ENCODE measurements at regions not wholly inside any gene's neighbourhood (a gene's known extent, or its start where the extent isn't known, plus 50 kb on each side); places are given as distances from the start of the nearest gene placed in this dataset. TPM values are rescaled to one million over a fixed set of nuclear protein-coding genes. Genes with fewer than 3 reads are reported as not detected.

DNA sequence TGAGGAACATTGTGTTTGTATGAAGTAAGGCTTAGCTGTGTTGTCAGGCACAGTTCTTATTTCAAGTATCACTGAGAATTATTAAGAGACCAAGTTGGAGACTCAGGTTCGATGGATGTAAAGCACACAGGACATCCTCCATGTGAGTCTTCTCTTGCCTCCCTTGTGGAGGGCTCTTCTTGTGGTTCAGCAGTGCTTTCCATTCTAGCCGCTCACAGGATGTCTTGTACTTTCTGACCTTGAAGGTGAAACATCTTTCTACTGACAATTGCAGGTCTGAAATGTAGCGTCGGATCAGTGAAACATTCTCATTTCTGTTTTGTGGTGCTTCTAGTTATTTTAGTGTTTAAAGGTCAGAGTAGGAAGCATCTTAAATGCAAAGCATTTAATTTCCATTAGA lies 154.6 kb downstream of the HIPK3 start:
- DNase-seq (ENCODE audit: extremely low spot score): no peak
- Histone ChIP-seq H3K27ac (ENCODE audit: low read depth) (no peak overlapping the region), H3K4me3 (ENCODE audit: low read depth, low read length) (no peak overlapping the region), H3K4me1 (ENCODE audit: insufficient read depth) (no peaks in the 10 kb centered on the region), H3K36me3 (ENCODE audit: insufficient read depth) (no peaks in the 10 kb centered on the region)
- 80% methylated on average over 4 of the region's 4 CpGs for WGBS

- Histone ChIP-seq H3K4me3 (ENCODE audit: low read depth, low read length) (no peak overlapping the region), H3K4me1 (ENCODE audit: insufficient read depth) (no peaks in the 10 kb centered on the region), H3K27ac (ENCODE audit: low read depth) (no peak overlapping the region), H3K36me3 (ENCODE audit: insufficient read depth) (no peaks in the 10 kb centered on the region)
- WGBS: 61% methylated on average over 4 of the region's 4 CpGs
- DNase-seq (ENCODE audit: extremely low spot score): no peak
Observed at GRCh38 chr11:33410086-33410765, 153.0 kb downstream of the HIPK3 start.

Small RNA genes lying in the stretch of these regions (small RNA-seq; reads per million reads assigned to genes)
- not detected for gene AL133399.1
